GM18507 (cell line): ENCODE measurements at regions not wholly inside any gene's neighbourhood (a gene's known extent, or its start where the extent isn't known, plus 50 kb on each side); places are given as distances from the start of the nearest gene placed in this dataset.

Source experiments
- DNase-seq: peaks from one replicate; pipeline ENCODE4 v3.0.0; 2011; ENCODE audit warnings: low read depth; ENCODE audit not compliant: insufficient read length; ENCODE audit errors: extremely low spot score
- FAIRE-seq: peaks from 2 replicates; lab custom pipeline; 2011; peaks lifted over from hg19 to GRCh38; lab: Jason Lieb, UNC

DNA sequence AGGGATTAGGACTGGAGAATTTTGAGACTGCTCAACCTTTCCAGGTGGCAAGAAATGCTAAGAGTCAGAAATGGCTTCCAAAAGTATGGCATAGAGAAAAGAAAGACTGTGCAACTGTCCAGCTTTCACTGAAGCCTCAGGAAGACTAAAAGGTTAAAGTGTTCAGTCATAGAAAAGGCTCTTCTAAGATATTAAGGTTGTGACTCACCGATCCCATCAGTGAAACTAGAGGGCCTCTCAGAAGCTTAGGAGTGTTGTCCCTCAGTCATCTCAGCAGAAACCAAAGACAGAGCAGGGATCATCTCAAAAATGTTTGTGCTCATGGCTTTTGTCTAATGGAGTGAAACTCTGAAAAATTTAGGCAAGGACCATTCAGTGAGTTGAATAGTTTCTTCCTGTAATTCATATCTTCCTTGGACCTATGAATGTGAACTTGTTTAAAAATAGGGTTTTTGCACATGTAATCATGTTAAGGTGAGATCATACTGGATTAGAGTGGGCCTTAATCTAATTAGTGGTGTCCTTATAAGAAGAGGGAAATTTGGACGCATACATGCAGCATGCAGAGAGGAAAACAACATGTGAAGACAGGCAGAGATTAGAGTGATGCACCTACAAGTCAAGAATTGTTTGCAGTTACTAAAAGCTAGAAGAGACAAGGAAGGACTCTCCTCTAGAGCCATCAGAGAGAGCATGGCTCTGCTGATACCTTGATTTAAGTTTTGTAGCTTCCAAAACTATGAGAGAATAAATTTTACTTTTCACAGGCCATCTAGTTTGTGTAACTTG, 71.3 kb downstream of the RPE65 start:
- FAIRE-seq, result no peak
- DNase-seq, result no peak

DNA sequence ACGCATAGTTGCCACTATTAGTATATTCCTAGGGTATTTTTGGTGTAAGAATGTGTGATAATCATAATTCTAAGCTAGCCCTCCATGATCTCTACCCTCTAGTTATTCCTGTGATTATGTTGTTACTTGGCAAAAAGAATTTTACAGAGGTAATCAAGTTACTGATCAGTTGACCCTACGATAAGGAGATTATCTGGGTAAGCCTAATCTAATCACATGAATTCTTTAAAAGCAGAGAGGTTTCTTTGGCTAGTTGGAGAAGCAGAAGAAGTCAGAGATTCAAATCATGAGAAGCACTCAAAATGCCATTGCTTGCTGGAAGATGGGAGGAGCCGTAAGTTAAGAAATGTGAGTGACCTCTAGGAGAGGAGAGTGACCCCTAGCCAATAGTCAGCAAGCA, 72.7 kb downstream of the RPE65 start:
- DNase-seq (no peak), FAIRE-seq (no peak)

DNA sequence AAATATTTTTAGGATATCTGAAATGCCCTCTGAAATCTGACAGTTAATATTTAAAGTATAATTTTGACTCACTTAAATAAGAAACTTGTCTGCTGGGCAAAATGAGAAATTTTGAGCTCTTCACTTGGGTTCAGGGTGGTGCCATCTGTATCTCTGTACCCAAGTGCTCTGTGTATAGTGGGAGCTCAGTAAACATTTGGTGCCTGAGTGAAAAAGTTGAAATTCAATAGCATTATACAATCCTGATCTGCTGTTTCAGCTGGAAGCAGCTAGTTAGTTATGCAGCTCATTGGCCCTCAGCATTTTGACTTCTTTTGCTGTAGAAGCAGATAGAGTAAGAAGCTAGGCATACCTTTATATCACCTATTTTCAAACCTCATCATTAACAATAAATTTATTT, 73.3 kb downstream of the RPE65 start:
- FAIRE-seq (no peak), DNase-seq (no peak)

DNA sequence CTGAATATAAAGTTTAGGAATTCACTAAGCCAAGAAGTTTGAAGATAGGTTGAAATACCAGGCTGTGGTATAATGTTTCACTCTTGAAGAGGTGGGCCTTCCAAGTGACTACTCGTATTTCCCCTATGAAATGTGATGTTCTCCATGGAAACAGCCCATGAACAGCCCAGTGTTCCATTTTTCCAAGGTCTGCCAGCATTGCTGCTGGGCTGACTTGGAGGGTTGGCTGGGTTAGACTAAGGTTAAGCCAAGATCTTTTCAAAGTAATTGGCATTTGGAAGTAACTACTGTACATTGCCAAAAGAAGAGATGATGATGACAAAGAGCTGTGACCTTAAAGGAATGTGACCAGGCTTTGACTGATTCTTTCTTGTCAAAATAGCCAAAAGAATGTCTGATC, 73.8 kb downstream of the RPE65 start:
- DNase-seq (no peak), FAIRE-seq (no peak)

DNA sequence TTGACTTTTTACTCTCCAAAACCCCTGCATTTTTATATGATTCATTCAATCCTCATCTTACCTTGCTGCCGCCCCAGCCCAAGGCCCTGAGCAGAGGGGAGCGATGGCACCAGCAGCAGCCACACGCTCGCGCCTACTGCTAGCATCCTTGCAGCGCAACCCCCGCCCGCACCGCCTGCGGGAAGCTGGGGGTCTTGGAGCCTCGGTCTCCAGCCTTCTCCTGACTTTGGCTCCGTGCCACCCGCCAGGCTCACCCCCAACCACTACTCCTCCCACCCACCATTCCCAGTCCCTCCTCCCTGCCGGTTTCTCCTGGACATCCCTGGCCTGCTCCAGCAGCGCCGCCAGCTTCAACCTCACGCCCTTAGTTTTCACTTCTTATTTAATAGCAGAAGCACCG, 76.6 kb downstream of the RPE65 start:
- no peak for FAIRE-seq

DNA sequence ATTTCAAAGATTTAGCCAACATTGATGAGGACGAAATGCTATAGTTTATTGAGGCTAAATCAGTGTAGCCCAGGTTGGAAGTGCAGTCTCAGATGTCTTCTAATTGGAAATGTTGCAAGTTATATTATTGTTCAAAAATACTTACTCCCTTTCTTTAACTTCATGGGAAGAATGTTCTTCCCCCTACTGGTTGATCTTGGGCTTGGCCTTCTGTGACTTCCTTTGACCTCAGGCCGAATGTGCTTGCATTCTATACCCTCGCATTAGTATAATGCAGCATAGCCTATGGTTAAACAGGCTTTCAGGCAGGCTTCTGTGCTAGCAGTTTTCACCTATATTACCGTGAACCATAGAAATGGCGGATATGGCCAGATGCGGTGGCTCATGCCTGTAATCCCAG, 77.3 kb downstream of the RPE65 start:
- FAIRE-seq, result no peak

More for the DNA sequence above, 76.6 kb downstream of the RPE65 start:
- DNase-seq, result no peak

DNA sequence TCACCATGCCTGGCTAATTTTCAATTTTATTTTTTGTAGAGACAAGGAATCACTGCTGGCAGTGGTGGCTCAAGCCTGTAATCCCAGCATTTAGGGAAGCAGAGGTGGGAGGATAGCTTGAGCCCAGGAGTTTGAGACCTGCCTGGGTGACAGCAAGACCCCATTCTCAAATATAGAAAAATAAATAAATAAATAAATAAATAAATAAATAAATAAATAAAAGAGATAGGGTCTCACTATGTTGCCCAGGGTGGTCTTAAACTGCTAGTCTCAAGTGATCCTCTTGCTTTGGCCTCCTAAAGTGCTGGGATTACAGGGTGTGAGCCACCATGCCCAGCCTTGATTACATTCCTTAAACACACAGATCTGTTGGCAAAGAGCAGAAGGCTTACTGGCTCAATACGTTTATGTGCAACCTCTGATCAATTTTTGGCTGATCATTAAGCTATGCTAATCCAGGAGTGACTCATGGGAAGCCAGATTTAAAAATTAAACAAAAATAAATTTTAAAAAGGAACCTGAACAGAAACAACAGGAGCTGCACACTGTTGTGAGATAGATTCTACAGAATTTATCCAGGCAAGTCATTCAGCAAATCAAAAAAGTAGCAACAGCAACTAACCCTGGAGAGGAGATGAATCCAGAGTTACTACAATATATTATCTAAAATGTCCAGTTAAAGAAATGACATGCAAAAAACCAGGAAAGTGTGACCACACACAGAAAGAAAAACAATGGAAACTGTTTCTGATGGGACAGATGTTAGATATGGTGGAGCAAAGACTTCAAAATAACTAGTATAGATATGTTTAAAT, 79.4 kb downstream of the RPE65 start:
- FAIRE-seq, result no peak

More for the DNA sequence above, 77.3 kb downstream of the RPE65 start:
- no peak for DNase-seq

DNA sequence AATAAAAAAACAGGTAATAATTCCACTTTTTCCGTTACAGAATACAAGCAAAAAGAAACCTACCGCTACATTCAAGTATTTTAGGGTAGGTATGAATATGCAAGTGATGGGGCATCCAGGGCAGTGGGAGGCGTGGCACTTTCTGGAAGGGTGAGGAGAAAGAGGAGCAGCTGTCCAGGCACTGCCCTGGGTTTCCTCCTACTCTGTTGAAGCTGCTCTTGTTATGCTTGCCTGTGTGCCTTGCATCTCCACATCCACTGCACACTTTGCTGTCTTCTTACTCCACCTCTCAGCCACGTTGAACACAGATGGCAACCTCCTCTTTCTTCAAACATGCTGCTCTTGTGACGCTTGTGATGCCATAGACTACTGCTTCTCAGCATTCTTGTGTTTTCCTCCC, 83.2 kb downstream of the RPE65 start:
- no peak for FAIRE-seq
- DNase-seq, result no peak

More for the DNA sequence above, 79.4 kb downstream of the RPE65 start:
- DNase-seq, result no peak

DNA sequence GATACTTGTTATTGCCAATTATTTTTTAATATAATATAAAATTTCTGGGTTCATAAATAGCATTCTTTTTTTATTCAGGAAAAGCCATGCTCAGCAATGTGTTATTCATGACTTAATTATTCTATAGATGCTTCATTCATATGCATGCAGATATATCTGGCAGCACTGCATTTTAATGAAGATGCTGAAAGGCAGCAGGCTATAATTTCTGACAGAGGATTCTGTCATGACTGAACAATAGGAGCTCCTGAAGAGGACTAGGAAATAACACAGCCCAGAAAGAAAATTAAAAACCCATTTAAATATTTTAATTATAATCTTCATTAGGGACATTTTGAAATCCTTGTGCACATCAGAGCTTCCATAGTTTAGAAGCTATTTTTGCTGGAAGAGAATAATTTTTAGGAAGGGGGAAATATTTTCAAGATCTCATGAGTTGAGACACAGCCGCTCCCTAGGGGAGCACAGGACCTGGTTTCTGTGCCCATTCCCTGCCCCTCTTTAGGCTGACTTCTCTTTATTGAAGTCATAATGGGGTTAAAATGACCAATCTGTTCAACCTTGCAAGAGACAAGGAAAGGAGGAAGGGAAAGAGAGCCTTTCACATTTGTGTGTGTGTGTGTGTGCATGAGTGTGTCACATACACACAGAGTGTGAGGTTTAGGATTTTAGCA, 83.9 kb downstream of the RPE65 start:
- FAIRE-seq (no peak), DNase-seq (no peak)

DNA sequence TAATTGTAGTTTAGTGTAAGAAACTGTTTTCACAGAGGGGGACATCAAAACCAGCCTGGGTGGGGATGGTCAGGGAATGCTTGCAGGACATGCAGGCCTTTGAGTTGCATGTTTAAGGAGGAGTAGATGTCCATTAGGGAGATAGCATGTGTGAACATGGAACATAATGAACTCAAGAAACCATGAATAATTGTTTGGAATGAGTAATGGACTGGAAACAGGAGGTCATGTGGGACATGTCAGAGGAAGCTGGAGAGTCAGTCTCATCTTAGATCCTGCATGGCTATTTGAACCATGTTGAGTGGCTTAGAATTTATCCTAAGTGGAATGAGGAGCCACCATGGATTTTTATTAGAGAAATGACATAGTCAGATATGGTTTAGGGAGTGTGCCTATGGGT, 86.4 kb downstream of the RPE65 start:
- DNase-seq (no peak), FAIRE-seq (no peak)

DNA sequence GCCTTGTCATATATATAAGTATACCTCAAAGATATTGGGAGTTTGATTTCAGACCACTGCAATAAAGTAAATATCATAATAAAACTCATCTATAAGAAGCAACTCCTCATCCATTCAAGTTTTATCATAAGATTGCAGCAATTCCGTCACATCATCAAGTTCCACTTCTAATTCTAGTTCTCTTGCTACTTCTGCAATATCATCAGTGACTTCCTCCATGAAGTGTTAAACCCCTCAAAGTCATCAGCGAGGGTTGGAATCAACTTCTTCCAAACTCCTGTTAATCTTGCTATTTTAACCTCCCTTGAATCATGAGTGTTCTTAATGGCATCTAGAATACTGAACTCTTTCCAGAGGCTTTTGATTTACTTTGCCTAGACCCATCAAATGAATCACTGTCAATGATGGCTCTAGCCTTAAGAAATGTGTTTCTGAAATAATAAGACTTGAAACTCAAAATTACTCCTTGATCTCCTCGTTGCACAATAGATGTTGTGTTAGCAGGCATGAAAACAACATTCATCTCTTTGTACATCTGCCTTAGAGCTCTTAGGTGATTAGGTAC, 88.3 kb downstream of the RPE65 start:
- FAIRE-seq (no peak), DNase-seq (no peak)

DNA sequence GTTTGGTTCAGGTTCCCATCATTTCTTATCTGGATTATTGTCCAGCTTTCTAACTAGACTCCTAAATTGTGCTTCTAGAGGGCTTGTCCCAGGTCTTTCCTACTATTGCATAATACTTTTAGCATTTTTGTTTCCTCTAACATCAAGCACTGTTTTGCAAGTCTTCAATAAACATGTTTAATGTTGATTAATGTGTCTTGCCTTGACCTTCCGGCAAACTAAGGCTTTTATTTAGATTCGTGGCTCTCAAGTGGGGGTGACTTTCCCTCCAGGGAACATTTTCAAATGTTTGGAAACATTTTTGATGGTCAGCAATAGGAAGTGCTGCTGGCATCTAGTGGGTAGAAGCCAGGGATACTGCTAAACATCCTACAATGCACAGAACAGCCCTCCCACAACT, 90.7 kb downstream of the RPE65 start:
- DNase-seq (no peak), FAIRE-seq (no peak)

DNA sequence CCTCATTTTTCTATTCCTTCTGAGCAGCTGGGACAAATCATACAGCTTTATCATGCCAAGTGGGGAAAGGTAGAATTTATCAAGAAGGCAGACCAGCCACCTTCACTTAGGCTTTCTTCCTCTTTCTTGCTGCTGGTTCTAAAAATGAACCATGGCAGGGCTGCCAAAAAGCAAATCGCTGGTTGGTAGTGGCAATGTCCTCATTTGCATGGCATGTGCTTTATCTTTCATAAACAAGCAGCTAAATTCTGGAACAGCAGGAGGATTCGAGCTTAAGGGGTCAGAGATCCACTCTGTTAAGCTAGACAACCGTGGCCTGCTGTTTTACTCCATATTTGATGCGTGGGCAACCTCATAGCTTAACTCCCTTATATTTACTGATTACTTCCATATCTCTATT, 91.3 kb downstream of the RPE65 start:
- no peak for DNase-seq
- FAIRE-seq, result no peak

DNA sequence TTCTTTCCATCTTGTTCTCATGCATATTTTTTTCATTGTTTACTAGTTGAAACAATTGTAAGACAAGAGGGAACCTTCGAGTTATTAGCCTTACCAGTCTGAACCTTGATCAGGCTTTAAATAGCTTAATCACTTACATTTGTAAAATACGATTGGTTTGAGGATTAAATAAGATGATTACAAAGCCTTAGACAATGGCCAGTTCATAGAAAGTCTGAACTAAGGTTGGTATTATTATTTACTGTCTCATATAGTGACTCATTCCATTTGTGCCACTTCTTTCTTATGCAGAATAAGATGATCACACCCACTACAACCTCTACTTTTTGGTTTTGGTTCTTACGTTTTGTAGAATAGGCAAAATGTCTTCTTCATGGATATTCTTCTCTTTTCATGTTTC, 94.1 kb downstream of the RPE65 start:
- no peak for FAIRE-seq

DNA sequence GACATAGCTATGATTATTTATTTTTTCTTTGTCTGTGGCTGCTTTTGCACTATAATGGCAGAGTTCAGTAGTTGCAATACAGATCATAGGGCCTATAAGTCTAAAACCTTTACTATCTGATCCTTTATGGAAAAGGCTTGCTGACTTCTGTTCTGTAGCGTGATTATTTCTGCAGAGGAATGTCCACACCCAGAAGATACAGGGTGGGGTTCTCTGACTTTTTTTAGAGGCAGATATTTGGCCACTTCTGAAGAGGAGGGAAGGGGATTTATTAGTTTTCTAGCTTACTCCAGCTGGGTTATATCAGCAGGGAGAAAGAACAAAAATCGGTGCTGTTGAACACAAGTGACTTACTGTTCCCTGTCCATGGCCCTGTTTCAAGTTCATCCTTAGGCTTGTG, 97.6 kb downstream of the RPE65 start:
- DNase-seq (no peak), FAIRE-seq (no peak)

More for the DNA sequence above, 94.1 kb downstream of the RPE65 start:
- no peak for DNase-seq

DNA sequence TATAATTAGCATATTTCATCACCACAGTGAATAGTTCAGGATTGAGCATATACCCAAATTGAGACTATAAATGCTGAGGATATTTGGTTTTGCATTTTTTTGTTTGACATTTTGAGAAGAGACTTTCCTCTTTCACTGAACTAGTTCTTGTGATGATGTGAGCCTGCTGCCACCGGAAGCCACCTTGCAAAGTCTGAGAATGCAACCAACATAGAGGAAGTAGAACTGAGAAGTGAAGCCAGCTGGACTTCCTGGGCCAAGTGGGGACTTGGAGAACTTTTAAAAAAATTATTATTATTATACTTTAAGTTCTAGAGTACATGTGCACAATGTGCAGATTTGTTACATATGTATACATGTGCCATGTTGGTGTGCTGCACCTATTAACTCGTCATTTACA, 102.3 kb downstream of the RPE65 start:
- FAIRE-seq (peak; percentile 39), DNase-seq (peak; percentile 8)

DNA sequence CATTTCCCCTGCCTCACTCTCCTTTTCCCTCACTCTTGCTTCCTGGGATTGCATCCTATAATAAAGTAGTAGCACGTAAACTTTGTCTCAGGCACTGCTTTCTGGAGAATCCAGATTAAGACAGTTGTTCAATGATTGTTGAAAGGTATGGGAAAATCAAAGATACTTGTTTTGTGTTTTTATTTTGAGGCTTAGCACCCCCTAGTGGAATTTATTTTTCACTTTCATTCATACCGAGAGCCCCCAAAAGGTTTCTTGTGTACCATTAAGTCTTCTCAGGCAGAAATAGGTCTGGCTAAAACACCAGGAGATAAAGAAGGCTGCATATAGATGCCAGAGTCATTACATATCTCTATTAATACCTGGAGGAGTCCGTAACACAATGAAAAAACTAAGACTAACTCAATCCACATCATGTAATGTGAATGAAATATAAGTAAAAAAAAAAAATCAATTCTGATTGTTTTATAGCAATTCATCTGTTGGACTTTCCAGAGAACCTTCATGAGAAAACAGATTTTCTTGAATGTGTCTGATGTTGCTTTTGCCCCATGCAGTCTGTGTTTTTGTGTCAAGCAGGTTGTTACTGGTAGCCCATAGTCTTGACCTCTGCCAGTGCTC, 103.5 kb downstream of the RPE65 start:
- DNase-seq, result no peak
- no peak for FAIRE-seq

DNA sequence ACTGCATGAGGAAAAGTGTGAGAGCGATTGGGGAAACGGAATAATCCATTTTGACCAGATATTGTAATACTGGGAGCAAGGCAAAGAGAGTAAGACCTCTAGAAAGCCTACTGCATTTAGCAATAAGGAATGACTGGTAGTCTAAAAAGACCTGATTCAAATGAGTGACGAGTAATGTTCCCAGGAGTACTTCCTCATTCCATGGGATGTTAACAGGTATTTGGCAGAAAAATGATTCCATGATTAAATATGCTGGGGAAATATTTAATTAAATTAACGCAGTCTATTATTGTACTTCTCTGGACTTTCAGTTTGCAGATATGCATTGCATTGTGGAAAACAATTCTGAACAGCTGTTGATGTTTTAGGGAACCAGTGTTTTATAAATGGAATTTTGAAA, 105.5 kb downstream of the RPE65 start:
- DNase-seq (no peak), FAIRE-seq (no peak)

DNA sequence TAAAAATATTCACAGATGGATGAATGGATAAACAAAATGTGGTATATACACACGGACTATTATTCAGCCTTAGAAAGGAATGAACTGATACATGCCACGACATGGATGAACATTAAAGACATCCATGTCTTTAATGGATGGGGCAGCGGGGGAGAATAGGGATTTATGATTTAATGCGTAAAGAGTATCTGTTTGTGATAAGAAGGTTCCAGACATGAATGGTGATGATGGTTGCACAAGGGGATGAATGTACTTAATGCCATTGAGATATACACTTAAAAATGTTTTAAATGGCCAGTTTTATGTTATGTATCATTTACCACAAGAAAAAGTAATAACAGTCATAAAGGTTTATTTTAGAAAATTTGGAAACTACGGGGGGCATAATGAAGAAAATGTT, 108.6 kb upstream of the WLS start:
- FAIRE-seq (no peak), DNase-seq (no peak)

DNA sequence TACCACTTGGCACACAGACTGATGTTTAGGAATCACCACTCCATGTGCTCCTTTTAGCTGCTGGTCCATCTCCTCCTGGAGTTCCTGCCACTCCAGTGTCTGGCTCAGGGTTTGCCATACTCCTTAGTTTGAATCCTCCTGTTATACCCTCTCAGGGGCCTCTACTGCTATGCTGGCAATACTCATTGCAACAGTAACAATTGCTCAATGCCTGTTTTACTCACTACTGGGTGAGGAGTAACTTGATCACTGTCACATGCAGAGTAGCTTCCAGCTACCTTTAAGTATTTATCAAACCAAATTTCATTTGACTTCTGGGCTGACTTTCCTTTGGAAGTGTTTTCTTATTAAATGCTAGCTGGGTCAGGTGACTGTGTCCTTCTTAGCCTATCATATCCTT, 107.2 kb upstream of the WLS start:
- no peak for DNase-seq
- no peak for FAIRE-seq
